GM12875 (cell line): ENCODE measurements at regions not wholly inside any gene's neighbourhood (a gene's known extent, or its start where the extent isn't known, plus 50 kb on each side); places are given as distances from the start of the nearest gene placed in this dataset.
"Not testable (repeated sequence)": the region's sequence is repeated elsewhere in the genome, so short reads cannot be mapped to it uniquely, and the experiment has no call there.

Experiments used
- H3K4me3 ChIP-seq: one replicate; pipeline ENCODE4 v1.5.1; 2011; ENCODE audit warnings: low read depth, low read length, control low read depth
- TF ChIP-seq, protein P1 (sequence below): IDR thresholded peaks from 2 replicates; pipeline ENCODE4 v1.5.1; 2011; ENCODE audit warnings: low read depth, mild to moderate bottlenecking, control low read depth, inconsistent platforms, low read length, moderate library complexity, borderline replicate concordance; ENCODE audit not compliant: insufficient read depth

DNA sequence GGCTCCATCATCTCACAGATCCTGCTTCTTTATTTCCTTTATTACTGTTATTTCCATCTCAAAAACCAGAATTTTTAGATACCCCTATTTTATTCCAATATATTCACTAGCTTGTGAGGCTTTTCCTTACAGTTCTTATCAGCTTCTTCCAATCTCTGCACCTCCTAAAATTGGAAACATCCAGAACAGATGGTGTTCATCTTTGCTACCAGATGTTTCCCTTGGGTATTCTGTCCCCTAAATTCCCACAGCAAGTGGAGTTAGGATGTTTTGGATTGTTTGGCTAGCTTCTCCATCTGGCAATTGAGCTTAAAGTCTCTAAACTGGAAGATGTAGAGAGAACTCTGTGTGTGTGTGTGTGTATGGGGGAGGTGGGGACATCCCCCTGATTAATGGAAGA is 580.4 kb downstream of the DTWD2 start:
- TF ChIP-seq, protein P1, sequence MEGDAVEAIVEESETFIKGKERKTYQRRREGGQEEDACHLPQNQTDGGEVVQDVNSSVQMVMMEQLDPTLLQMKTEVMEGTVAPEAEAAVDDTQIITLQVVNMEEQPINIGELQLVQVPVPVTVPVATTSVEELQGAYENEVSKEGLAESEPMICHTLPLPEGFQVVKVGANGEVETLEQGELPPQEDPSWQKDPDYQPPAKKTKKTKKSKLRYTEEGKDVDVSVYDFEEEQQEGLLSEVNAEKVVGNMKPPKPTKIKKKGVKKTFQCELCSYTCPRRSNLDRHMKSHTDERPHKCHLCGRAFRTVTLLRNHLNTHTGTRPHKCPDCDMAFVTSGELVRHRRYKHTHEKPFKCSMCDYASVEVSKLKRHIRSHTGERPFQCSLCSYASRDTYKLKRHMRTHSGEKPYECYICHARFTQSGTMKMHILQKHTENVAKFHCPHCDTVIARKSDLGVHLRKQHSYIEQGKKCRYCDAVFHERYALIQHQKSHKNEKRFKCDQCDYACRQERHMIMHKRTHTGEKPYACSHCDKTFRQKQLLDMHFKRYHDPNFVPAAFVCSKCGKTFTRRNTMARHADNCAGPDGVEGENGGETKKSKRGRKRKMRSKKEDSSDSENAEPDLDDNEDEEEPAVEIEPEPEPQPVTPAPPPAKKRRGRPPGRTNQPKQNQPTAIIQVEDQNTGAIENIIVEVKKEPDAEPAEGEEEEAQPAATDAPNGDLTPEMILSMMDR = no peak
- no peak overlapping the region for H3K4me3 ChIP-seq

DNA sequence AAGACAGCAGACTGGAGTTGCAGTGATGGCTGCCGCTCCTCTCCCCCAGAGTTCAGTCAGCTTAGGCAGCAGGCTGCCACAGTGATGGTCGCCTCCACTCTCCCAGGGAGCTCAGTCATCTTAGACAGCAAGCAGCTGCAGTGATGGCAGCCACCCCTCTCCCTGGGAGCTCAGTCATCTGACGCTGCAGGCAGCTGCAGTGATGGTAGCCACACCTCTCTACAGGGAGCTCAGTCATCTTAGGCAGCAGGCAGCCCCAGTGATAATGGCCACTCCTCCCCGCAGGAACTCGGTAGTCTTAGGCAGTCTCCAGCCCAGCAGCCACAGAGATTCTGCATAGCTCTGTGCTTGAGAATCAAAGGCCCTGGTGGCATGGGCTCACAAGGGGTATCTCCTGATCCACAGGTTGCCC is 582.7 kb downstream of the DTWD2 start:
- no peak overlapping the region for H3K4me3 ChIP-seq
- TF ChIP-seq, protein P1 = no peak

DNA sequence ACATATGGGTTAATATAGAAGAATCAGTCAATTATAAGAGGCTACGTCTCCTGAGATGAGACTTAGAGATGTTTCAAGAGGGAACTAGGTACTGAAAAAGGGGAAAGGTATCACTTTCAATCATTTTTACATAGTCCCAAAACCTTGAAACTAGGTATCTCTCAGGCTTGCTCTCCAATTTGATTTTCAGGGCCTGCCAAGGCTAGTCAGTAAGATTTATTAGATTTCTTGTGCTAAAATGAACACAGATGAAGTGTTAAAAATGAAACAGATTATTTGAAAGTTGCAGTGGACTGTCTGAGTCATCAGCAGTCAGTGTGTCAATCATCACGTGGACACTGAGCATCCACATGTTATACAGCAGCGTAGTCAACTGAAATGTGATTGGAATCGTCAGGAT is 591.1 kb downstream of the DTWD2 start:
- no peak overlapping the region for H3K4me3 ChIP-seq
- TF ChIP-seq, protein P1 = no peak

DNA sequence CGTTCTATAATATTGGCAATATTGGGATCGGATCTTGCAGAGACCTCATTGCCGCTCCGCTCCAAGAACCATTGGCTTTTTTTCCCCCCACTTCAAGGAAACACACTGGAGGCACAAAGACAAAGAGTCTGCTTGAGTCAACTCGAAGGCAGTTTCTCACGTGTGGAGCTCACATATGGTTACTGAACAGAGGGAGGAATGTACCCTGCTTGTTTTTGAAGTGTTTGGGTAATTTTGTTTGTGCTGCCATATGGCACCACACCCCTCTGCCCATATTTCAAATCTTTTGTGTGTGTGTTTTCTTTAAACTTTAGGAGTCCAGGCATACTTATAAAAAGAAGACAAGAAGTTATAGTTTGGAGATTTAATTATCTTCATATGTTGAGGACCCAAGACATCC is 595.9 kb downstream of the DTWD2 start:
- H3K4me3 ChIP-seq = no peak overlapping the region
- TF ChIP-seq, protein P1 = no peak

DNA sequence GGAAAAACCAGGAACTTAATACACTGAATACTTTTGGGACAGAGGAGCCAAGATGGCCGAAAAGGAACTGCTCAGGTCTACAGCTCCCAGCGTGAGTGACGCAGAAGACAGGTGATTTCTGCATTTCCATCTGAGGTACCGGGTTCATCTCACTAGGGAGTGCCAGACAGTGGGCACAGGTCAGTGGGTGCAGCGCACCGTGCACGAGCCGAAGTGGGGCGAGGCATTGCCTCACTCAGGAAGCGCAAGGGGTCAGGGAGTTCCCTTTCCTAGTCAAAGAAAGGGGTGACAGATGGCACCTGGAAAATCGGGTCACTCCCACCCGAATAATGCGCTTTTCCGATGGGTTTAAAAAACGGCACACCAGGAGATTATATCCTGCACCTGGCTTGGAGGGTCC is 605.4 kb downstream of the DTWD2 start:
- not testable (repeated sequence) for H3K4me3 ChIP-seq

DNA sequence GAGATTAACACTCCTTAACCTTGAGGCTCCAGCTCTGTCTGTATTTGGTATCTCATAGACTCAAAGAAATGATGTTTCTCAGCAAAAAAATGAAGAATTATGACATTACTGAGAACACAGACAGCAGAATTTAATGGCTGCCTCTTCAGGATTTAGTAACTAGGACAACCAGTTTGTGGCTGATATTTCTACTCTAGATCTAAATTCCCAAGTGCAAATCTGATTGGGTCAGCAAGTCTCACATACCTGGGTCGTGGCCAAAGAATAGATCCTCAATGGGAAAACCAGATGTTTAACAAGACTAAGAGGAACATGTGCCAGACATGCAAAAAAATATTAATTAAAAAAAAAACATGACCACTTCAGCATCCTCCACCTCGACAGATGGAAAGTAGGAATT is 608.9 kb downstream of the DTWD2 start:
- no peak overlapping the region for H3K4me3 ChIP-seq
- TF ChIP-seq, protein P1 = no peak

DNA sequence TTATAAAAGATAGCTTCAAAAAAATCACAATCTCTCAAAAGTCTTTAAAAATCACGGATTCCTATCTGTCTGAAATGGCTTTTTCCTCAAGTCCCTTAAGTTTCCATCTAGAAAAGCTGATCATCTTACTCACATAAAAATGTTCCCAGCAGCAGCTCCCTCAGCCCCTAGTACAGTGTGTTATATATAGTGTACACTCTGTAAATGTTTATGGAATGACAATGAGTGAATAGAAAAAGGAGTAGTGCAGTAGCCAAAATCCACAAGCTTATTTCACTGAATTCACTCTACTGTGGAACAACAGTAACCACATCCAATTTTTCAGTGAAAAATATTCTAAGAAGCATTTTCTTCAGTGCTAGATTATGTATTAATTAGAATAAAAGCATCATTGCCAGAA is 609.4 kb downstream of the DTWD2 start:
- TF ChIP-seq, protein P1 = no peak
- no peak overlapping the region for H3K4me3 ChIP-seq

DNA sequence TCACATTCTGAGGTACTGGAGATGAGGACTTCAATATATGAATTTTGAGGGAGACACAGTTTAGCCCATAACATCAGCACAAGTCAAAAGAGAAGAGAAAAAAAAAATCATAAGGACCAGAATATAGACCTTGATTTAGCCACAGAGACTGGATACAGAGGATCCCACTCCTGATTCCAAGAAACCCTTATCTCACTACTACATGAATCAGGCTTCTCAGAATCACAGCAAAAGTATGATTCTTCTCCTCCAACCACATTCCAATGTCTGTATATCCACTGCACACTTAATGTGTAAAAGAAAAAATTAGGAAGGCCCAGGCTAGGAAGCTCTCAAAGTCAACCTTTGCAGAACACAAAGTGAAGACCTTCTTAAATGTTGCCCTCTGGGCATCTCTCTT is 610.9 kb downstream of the DTWD2 start:
- H3K4me3 ChIP-seq = no peak overlapping the region
- TF ChIP-seq, protein P1 = no peak
